Muscle of leg (tissue), 3 donors: ENCODE measurements at regions not wholly inside any gene's neighbourhood (a gene's known extent, or its start where the extent isn't known, plus 50 kb on each side); places are given as distances from the start of the nearest gene placed in this dataset.

Experiments
- DNase-seq: peaks from one replicate; pipeline ENCODE4 v3.0.0; 2013
- H3K27ac ChIP-seq: one replicate; pipeline ENCODE4 v1.5.1; 2013; ENCODE audit warnings: mild to moderate bottlenecking, low read length, control low read depth
- H3K27me3 ChIP-seq: one replicate; pipeline ENCODE4 v1.6.1; 2013; ENCODE audit warnings: low read length; ENCODE audit not compliant: control insufficient read depth, insufficient read depth
- H3K36me3 ChIP-seq: one replicate; pipeline ENCODE4 v1.6.1; 2013; ENCODE audit warnings: low read length; ENCODE audit not compliant: control insufficient read depth, insufficient read depth
- H3K4me1 ChIP-seq: one replicate; pipeline ENCODE4 v1.6.1; 2013; ENCODE audit warnings: low read length; ENCODE audit not compliant: control insufficient read depth, insufficient read depth
- H3K4me3 ChIP-seq: one replicate; pipeline ENCODE4 v1.5.1; 2013; ENCODE audit warnings: low read length, control low read depth
- H3K9me3 ChIP-seq: replicated peaks from 2 replicates; pipeline ENCODE4 v1.6.1; 2013; ENCODE audit warnings: low read depth, low read length; ENCODE audit not compliant: control insufficient read depth
- WGBS: methylation state at CpG from one replicate; pipeline ENCODE4 v1.1.5; 2013; ENCODE audit warnings: missing lambda C conversion rate; ENCODE audit not compliant: insufficient coverage; 5-methylcytosine and 5-hydroxymethylcytosine counted together

GRCh38 chr4:165631208-165631894, 241.7 kb upstream of the TLL1 start:
- no peak overlapping the region for H3K4me3 ChIP-seq
- WGBS, result no CpG with 5 or more reads among the region's 3 CpGs
- no peak for DNase-seq
- no peak overlapping the region for H3K27ac ChIP-seq
- no peaks in the 10 kb centered on the region for H3K4me1 ChIP-seq
- peaks cover 4% of the 10 kb centered on the region for H3K9me3 ChIP-seq
- H3K36me3 ChIP-seq, result no peaks in the 10 kb centered on the region
- H3K27me3 ChIP-seq, result no peaks in the 10 kb centered on the region

GRCh38 chr4:165631912-165632311, 241.1 kb upstream of the TLL1 start:
- Histone ChIP-seq H3K36me3 (no peaks in the 10 kb centered on the region), H3K9me3 (peaks cover 4% of the 10 kb centered on the region), H3K4me3 (no peak overlapping the region), H3K27me3 (no peaks in the 10 kb centered on the region), H3K4me1 (no peaks in the 10 kb centered on the region), H3K27ac (no peak overlapping the region)
- DNase-seq, result no peak
- 60% methylated on average over 2 of the region's 3 CpGs for WGBS

DNA sequence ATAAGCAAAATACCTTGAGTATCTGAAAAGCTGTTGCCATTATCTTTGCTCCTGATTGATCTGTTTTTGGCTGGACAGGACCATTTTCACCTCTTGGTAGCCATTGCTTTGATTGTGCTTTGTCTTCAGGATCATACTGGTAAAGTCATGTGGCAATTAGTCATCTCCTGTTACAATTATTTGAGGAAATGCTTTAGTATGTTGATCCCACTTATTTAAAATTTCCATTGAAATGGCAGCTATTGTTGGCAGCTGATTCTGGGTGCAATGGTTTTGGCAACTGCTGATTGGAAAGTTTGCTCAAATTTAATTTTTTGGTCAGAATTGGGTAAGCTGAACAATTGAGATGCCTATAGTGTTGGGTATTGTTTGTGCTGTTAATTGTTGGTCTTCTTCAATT, 238.3 kb upstream of the TLL1 start:
- H3K4me1 ChIP-seq, result no peaks in the 10 kb centered on the region
- H3K9me3 ChIP-seq, result peaks cover 4% of the 10 kb centered on the region
- DNase-seq, result no peak
- H3K36me3 ChIP-seq, result no peaks in the 10 kb centered on the region
- H3K27me3 ChIP-seq, result no peaks in the 10 kb centered on the region
- H3K4me3 ChIP-seq, result no peak overlapping the region
- H3K27ac ChIP-seq, result no peak overlapping the region

DNA sequence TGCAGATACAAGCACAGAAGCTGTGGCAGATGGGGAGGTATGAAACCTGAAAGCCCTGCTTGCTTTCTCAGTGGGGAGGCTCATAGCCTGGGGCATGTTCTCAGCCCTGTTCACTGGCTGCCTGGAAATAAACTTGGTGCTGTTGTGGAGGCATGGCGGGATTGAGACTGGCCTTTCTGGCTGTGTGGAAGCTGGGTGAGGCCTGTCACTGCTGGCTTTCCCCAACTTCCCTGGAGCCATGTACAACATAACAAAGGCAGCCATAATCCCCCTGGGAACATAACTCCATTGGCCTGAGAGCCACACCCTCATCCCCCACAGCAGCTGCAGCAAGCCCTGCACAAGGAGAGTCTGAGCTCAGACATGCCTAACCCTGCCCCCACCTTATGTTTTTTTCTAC, 237.7 kb upstream of the TLL1 start:
- no CpG with 5 or more reads among the region's 1 CpG for WGBS
- no peak for DNase-seq

DNA sequence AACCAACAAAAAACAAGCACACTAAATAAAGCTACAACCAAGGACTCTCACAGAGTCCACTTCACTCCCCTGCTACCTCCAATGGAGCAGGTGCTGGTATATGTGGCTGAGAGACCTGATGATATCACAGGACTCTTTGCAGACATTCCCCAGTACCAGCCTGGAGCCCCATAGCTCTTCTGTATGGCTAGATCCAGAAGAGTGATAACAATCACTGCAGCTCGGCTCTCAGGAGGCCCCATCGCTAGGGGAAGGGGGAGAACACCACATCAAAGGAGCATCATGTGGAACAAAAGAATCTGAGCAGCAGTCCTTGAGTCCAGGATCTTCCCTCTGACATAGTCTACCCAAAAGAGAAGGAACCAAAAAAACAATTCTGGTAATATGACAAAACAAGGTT, 237.1 kb upstream of the TLL1 start:
- Histone ChIP-seq H3K36me3 (no peaks in the 10 kb centered on the region), H3K9me3 (peaks cover 4% of the 10 kb centered on the region), H3K27ac (no peak overlapping the region), H3K4me3 (no peak overlapping the region), H3K27me3 (no peaks in the 10 kb centered on the region), H3K4me1 (no peaks in the 10 kb centered on the region)
- no CpG with 5 or more reads among the region's 2 CpGs for WGBS
- DNase-seq, result no peak

More for the DNA sequence above, 237.7 kb upstream of the TLL1 start:
- Histone ChIP-seq H3K4me1 (no peaks in the 10 kb centered on the region), H3K4me3 (no peak overlapping the region), H3K36me3 (no peaks in the 10 kb centered on the region), H3K27ac (no peak overlapping the region), H3K27me3 (no peaks in the 10 kb centered on the region), H3K9me3 (peaks cover 4% of the 10 kb centered on the region)

- Histone ChIP-seq H3K36me3 (no peaks in the 10 kb centered on the region), H3K9me3 (no peaks in the 10 kb centered on the region), H3K27ac (no peak overlapping the region), H3K27me3 (no peaks in the 10 kb centered on the region), H3K4me3 (no peak overlapping the region), H3K4me1 (no peaks in the 10 kb centered on the region)
- no CpG with 5 or more reads among the region's 1 CpG for WGBS
- no peak for DNase-seq
Measured at GRCh38 chr4:165651901-165652300, 221.1 kb upstream of the TLL1 start.

- DNase-seq, result no peak
- Histone ChIP-seq H3K4me3 (no peak overlapping the region), H3K27me3 (no peaks in the 10 kb centered on the region), H3K36me3 (no peaks in the 10 kb centered on the region), H3K27ac (no peak overlapping the region), H3K9me3 (no peaks in the 10 kb centered on the region), H3K4me1 (no peaks in the 10 kb centered on the region)
- WGBS, result no CpG with 5 or more reads among the region's 2 CpGs
Measured at GRCh38 chr4:165654556-165654955, 218.5 kb upstream of the TLL1 start.

- Histone ChIP-seq H3K9me3 (no peaks in the 10 kb centered on the region), H3K4me1 (no peaks in the 10 kb centered on the region), H3K27ac (no peak overlapping the region), H3K36me3 (no peaks in the 10 kb centered on the region), H3K27me3 (no peaks in the 10 kb centered on the region), H3K4me3 (no peak overlapping the region)
- DNase-seq, result no peak
- WGBS, result no CpG with 5 or more reads among the region's 1 CpG
Measured at GRCh38 chr4:165656399-165656798, 216.6 kb upstream of the TLL1 start.

- 60% methylated on average over 2 of the region's 4 CpGs for whole genome bisulfite sequencing
Measured at GRCh38 chr4:165656829-165657490, 216.1 kb upstream of the TLL1 start.

GRCh38 chr4:165662341-165662740, 210.7 kb upstream of the TLL1 start:
- H3K4me3 ChIP-seq, result no peak overlapping the region
- H3K36me3 ChIP-seq, result no peaks in the 10 kb centered on the region
- peak; percentile 95 for DNase-seq
- no peaks in the 10 kb centered on the region for H3K9me3 ChIP-seq
- peak overlapping the region; percentile 50 for H3K27ac ChIP-seq
- H3K27me3 ChIP-seq, result no peaks in the 10 kb centered on the region
- no CpG with 5 or more reads among the region's 2 CpGs for WGBS
- no peaks in the 10 kb centered on the region for H3K4me1 ChIP-seq

More at GRCh38 chr4:165656829-165657490, 216.1 kb upstream of the TLL1 start:
- Histone ChIP-seq H3K4me3 (no peak overlapping the region), H3K9me3 (no peaks in the 10 kb centered on the region), H3K36me3 (no peaks in the 10 kb centered on the region), H3K27ac (no peak overlapping the region), H3K27me3 (no peaks in the 10 kb centered on the region), H3K4me1 (no peaks in the 10 kb centered on the region)
- DNase-seq, result no peak
